CD4-positive, alpha-beta T cell treated with Interleukin-4 for 4 hours (primary cell): ENCODE measurements at regions not wholly inside any gene's neighbourhood (a gene's known extent, or its start where the extent isn't known, plus 50 kb on each side); places are given as distances from the start of the nearest gene placed in this dataset.

Source experiments
- DNase-seq: peaks from one replicate; pipeline ENCODE4 v3.0.0-alpha.2; 2020

DNA sequence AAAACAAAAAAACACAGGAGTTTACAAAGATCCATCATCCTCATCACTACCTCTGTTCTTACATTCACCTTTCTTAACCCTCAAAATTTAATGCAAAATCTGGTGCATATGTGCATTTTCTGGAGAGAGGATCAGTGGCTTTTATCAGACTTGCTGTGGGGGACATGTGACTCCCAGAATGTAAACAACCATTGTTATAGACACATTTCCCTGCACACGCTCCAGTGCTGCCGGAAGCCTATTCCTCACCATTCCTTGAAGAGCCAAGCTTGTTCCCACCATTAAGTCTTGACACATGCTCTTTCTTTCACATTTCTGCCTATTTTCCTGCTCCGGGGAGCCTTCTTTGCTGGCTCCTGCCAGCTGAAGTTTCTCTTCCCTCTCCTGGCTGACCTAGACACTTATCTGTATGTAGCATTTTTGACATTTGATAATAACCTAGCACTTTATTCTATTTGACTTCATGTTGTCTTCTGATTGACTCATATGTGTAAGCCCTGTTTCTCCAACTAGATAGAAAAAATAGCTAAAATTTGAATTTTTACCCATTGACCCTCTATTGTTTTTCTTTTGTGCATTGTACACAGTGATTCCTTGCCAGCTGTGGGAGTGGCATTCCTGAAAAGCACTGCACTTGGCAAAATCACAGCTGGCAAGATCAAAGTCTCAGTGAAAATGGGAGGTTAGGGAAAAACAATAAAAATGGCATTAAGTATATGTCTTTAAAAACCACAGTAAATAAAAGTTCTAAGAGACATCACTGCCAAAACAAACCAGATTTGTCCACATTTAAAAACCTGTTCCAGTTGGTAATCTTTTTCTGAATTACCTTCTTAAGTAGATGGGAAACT is 76.8 kb upstream of the CIBAR2 start:
- no peak for DNase-seq

- no peak for DNase-seq
Measured at GRCh38 chr16:85190572-85190971, 78.3 kb upstream of the CIBAR2 start.

DNA sequence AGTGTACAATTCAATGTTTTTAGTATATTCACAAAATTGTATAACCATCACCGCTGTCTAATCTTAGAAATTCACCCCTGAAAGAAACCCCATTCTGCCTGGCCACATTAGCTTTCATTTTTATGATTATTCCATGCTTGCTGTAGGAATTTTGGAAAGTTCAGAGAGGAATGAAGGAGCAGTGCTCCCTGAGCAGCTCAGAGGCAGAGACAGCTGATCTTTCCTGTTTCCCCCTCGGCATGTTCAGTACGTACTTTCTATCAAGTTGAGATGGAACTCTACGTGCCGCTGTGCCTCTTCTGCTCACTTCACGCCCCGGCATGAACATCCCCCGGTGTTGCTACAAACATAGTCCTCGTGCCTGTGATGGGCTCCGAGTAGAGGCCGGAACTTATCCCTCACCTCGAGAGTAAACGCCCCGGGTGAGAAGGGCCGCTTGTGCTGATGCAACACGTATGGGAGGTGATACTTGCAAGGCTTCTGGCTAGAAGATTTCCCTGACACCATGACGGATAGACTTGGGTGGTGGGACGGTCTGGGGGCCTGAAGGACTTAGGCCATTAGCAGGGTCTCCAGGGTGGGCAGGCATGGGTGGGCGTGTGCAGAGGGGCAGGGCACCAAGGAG is 79.2 kb upstream of the CIBAR2 start:
- DNase-seq = no peak

- no peak for DNase-seq
Measured at GRCh38 chr16:85192238-85193114, 80.2 kb upstream of the CIBAR2 start.

DNA sequence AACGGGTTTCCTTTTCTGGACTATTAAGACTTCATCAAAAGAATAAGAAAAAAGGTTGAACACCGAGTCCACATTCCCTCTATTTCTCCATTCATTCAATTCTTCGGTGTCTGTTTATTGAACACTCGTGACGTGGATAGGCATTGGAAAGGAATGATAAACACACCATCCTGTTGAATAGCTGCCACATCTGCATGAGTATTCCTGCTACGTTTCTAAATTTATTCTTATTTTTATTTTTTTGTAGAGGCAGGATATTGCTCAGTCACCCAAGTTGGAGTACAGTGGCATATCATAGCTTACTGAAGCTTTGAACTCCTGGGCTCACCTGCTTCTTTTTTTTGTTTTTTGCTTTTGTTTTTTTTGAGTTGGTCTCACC is 80.8 kb upstream of the CIBAR2 start:
- no peak for DNase-seq

DNA sequence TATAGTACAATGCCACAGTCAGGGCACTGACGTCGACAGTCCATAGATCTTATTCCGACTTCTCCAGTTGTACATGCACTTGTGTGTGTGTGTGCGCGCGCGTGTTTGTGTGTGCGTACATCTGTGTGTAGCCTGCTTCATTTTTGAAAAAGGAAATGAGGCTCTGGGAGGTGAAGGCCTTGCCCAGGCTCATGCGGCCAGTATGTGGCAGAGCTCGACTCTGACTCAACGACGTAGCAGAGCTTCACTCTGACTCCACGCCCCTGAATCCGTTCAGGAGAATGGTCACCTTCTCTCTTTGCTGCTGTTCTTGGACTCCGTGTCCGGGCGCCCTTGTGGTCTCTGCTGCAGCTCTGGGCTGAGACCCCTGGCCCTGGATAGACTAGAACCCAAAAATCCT is 81.6 kb upstream of the CIBAR2 start:
- no peak for DNase-seq

- DNase-seq = no peak
Measured at GRCh38 chr16:85194307-85195270, 82.3 kb upstream of the CIBAR2 start.

DNA sequence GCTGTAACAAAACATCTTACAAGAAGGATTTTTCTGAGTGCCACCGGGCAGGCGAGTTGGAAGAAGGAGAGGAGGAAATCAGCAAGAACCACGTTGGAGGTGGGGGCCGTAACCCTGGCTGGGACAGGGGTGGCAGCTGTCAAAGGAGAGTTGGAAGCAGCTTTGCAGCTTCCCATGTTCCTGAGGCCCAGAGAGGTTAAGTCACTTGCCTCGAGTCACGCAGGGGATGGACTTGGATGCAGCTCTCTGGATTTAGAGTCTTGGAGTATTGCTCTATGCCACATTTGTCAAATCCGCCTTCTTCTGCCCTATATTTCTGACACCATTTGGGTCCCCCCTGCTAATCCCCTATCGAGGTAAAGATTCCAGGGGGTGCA is 83.0 kb upstream of the CIBAR2 start:
- no peak for DNase-seq

DNA sequence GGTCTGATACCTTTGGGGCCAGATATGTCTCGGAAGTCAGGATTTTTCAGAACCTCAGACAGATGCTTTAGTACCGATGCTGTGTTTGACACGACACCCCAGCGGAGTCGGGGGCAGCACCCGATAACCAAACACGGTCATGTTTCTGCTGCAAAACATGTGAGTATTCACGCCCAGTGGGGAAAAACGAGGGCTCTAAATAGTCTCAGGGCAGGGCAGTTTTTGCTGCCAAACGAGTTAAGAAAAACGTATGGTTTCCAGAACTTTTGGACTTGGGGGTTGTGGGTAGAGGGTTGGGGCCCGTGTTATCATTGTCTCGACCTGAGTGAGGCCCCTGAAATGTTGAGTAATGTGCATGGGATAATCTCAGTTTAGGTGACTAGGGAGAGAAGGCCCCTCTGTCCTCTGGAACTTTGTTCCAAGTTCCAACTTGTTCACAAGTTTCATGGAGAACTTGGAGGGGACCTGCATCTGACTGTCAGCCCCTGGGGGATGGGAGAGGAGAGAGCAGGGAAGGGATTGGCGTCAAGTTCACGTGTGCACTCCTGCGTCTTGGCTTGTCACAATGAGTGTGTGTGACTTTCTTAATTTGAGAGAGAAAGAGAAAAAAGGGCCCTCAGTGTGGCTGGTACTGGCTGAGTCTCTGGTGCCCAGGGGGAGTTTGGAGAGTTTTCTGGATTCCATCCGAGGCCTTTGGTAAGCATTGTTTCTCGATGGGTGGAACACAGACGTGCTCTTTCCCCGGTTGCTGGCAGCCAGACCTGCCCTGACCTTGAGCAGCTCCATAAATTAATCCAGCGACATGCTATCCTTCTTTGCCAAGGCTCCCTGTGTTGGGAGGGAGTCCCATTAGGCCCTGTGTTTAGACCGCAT is 83.9 kb upstream of the CIBAR2 start:
- no peak for DNase-seq

DNA sequence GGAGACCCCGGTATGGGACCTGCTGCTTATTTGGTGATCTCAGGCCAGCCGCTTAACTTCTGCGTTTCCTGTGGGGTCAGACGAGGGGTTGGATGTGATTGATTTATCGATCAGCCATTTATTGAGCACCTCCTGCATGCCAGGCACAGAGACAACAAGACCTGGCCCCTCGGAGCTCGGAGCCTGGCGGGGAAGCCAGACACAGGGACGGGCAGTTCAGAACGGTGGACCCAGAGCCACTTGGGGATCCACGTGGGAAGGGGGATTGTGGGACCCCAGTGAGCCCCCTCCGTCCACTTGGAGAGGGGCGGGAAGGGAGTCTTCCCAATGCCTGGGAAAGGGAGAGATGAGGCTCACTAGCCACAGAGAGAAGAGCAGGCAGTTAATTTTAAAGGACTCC is 84.7 kb upstream of the CIBAR2 start:
- DNase-seq = no peak

DNA sequence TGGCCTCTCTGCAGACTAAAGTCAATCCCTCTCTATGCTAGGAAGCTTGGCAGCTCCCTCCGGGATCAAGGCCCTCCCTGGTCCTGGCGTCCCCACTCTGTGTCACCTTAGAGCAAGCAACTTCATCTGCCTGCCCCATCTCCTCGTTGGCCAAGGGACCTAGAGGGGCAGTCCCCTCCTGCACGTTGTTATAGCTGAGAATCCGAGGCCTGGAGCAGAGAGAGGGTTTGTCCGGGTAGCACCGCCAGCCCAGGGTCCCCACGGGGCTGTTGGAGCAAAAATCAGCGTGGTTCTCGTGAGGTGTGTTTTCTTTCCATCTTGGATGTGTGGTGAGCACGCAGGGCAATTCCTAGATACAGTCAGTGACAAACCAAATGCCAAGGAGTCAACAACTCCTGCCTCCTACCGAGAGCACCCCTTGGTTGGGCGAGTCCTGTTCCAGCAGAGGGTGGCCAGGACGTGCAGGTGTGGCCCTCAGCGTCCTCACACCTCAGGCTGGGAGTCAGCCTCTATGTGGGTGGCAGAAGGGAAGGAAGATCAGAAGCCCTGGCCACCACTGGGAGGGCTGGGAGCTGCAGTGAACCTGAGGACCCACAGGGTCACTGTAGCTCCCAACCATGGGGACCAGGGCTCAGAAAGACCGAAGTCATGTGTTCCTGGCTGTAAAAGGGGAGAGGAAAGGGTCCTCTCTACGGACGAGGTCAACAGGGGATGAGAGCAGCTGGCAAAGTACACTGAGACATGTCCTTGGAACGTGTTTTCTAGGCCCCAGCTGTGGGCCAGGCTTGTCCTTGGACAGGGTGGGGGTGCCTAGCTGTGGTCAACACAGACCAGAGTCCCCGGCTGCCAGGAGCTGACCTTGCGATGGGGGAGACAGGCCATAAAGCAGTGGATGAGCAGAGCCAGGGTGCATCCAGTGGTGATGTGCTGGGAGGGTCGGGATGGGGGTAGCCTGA is 85.6 kb upstream of the CIBAR2 start:
- no peak for DNase-seq

DNA sequence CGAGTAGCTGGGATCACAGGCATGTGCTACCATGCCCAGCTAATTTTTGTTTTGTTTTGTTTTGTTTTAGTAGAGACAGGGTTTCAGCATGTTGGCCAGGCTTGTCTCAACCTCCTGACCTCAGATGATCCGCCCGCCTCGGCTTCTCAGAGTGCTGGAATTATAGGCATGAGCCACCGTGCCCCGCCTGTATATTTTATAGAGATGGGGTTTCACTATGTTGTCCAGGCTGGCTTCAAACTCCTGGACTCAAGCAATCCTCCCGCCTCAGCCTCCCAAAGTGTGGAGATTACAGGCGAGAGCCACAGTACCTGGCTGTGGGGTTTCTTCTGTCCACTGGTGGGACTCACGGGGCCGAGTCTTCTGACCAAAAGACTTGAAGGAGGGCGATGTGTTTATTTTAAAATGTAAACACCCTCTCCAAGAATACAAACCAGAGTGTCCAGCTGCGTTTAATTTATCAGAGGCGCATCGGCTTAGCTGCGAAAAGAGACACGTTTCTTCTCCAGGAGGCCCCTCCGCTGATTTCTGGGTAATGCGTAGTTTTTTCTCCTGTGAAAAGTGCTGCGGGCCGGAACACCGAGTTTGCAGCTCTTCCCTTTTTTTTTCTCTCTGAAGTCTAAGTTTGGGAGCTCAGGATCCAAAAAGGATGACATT is 86.9 kb upstream of the CIBAR2 start:
- DNase-seq = no peak

GRCh38 chr16:85199880-85200279 is 87.6 kb upstream of the CIBAR2 start:
- no peak for DNase-seq

GRCh38 chr16:85200471-85201278 is 88.4 kb upstream of the CIBAR2 start:
- no peak for DNase-seq

GRCh38 chr16:85201574-85201973 is 89.3 kb upstream of the CIBAR2 start:
- DNase-seq = no peak

DNA sequence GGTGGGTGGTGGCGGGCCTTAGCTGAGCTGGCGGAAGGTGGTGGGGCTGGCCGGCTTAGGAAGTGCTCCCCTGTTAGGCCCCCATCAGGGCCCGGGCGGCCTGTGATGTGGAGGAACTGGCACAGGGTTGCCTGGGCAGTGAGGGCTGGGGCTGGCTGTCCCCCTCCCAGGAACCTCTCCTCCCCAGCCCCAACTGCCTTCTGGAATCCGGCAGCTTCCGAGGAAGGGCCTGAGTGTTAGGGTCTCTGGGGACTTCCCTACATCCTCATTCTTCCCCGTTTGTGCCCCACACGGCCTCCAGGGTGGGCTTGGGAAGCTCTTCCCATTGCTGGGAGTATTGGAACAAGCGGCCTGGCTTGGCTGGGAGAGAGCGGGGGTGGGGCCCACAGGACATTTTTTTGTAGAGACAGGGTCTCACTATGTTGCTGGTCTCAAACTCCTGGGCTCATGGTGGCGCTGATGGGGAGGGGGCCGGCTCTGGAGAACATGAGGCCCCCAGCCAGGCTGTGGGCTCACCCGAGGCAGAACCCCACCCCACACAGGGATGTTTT is 89.9 kb upstream of the CIBAR2 start:
- no peak for DNase-seq

DNA sequence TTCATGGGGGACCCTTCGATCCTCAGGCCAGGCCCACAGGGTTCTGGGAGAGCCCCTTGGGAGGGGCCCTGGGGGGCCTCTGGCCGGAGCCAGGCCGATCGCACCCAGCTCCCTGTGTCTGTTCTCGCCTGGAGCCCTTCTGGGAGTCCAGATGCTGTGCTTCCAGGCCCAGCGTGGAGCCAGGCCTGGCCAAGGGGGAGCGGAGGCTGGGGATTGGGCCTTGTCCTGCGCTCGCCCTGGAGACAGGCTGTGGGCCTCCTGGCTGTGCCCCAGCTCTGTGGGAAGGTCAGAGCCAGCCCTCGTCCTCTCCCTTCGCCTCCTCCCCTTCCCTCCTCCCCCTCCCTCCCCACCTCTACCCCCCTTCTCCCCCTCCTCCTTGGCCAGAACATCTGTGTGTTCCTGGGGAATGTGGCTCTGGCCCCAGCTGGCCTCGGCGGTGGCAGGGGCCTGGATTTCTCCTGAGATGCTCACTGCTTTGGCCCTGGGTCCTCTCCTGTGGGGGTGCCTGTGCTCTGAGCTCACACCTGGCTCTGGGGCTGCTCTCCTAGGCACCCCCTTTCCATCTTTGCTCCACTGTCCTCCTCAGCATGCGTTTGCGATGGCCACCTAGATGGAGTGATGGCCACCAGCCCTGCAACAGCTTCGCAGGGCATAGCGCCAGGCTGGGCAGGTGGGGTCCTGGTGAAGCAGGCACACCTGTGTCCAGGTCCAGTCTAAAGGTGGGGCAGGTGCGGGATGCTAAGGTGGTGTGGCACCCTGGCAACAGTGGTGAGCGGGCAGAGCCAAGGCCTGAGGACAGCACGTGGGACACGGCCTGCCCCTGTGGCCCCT is 90.6 kb upstream of the CIBAR2 start:
- DNase-seq = no peak

GRCh38 chr16:85203462-85203813 is 91.2 kb upstream of the CIBAR2 start:
- DNase-seq = no peak
